ENCODE measurements at regions not wholly inside any gene's neighbourhood (a gene's known extent, or its start where the extent isn't known, plus 50 kb on each side); places are given as distances from the start of the nearest gene placed in this dataset.

GRCh38 chr13:82925114-82925513 is 957.2 kb downstream of the SLITRK1 start:
- TF ChIP-seq CTCF (conservative IDR thresholded peaks at IDR 0.05; ENCODE audit: low read depth, low read length), result no peak
- TF ChIP-seq SMC3 (IDR thresholded peaks at IDR 0.05; ENCODE audit: low read depth, low read length), result no peak
- TF ChIP-seq CEBPB (IDR thresholded peaks at IDR 0.05; ENCODE audit: low read depth, low read length), result no peak
- no peak for TF ChIP-seq RAD21 (IDR thresholded peaks at IDR 0.05; ENCODE audit: low read length)
- no peak for TF ChIP-seq POLR2A (IDR thresholded peaks at IDR 0.05; ENCODE audit: low read depth, low read length)

All from IMR-90 (cell line).